Retinal pigment epithelial cell (primary cell): ENCODE measurements at regions not wholly inside any gene's neighbourhood (a gene's known extent, or its start where the extent isn't known, plus 50 kb on each side); places are given as distances from the start of the nearest gene placed in this dataset.

Experiments
- DNase-seq: peaks from one replicate; pipeline ENCODE4 v3.0.0-alpha.2; 2010; ENCODE audit warnings: low read depth
- H3K4me3 ChIP-seq: 2 replicates; pipeline ENCODE4 v1.5.1; 2011; ENCODE audit warnings: mild to moderate bottlenecking, low read length, control low read depth, moderate library complexity
- TF ChIP-seq, protein P1 (sequence below): conservative IDR thresholded peaks from 2 replicates; pipeline ENCODE4 v1.5.1; 2011; ENCODE audit warnings: low read depth, low read length, control low read depth, inconsistent platforms

GRCh38 chr5:18778225-18778624 lies 1144.0 kb downstream of the TAF11L14 start:
- no peak for DNase-seq
- TF ChIP-seq, protein P1, sequence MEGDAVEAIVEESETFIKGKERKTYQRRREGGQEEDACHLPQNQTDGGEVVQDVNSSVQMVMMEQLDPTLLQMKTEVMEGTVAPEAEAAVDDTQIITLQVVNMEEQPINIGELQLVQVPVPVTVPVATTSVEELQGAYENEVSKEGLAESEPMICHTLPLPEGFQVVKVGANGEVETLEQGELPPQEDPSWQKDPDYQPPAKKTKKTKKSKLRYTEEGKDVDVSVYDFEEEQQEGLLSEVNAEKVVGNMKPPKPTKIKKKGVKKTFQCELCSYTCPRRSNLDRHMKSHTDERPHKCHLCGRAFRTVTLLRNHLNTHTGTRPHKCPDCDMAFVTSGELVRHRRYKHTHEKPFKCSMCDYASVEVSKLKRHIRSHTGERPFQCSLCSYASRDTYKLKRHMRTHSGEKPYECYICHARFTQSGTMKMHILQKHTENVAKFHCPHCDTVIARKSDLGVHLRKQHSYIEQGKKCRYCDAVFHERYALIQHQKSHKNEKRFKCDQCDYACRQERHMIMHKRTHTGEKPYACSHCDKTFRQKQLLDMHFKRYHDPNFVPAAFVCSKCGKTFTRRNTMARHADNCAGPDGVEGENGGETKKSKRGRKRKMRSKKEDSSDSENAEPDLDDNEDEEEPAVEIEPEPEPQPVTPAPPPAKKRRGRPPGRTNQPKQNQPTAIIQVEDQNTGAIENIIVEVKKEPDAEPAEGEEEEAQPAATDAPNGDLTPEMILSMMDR, result no peak
- no peak overlapping the region for H3K4me3 ChIP-seq

DNA sequence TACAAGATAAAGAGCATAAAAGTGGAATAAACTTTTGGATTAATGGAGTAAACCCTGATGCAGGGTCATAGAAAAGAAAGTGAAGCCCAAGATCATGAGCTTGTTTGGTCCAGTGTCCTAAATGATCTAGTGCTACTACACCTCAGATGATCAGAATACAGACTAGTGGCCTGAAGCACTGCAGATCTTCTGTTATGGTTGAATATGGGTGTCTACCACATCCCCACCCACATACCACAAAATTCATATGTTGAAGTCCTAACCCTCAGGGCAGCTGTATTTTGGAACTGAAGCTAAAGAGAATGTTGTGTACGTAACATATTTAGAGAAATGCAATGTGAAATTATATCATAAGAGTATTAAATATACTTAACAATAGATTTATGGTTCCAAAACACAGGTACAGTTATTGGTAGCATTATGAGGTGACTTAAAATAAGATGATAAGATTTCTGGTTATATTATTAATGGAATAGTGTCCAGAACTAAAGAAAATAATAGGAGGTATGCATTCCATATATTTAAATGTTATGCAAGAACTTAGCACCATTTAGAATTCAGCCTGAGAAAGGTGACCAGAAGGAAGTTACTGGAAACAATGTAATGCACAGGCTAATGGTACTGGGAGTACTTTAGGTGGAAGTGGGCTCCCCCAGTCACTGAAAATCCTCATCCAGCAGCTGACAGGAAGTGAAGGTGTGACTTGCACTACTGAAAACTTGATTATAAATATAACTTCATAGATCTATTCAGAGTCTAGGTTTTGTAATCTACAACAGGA lies 1155.1 kb downstream of the TAF11L14 start:
- TF ChIP-seq, protein P1, result no peak
- H3K4me3 ChIP-seq, result no peak overlapping the region
- DNase-seq, result no peak

- no peak for DNase-seq
- no peak overlapping the region for H3K4me3 ChIP-seq
- TF ChIP-seq, protein P1, result no peak
Observed at GRCh38 chr5:18792145-18792544, 1157.9 kb downstream of the TAF11L14 start.

DNA sequence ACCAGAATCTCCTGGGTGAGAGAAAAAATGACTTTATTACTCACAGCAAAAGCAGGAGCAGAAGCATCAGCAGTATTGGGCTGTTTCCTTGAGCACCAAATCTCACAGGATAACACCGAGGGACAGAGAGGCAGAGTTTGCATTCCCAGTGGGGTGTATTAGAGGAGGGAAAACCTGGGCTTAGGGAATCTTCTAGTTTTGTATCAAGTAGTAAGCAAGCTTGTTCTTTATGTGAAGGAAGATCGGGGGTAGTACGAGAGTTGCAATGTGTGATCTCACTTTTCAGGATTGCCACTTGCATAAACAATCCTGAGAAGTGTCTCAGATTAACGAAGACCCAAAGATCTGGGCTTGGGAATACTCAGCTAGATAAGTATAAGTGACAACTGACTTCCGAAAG lies 1163.0 kb downstream of the TAF11L14 start:
- no peak overlapping the region for H3K4me3 ChIP-seq
- TF ChIP-seq, protein P1, result no peak
- no peak for DNase-seq

DNA sequence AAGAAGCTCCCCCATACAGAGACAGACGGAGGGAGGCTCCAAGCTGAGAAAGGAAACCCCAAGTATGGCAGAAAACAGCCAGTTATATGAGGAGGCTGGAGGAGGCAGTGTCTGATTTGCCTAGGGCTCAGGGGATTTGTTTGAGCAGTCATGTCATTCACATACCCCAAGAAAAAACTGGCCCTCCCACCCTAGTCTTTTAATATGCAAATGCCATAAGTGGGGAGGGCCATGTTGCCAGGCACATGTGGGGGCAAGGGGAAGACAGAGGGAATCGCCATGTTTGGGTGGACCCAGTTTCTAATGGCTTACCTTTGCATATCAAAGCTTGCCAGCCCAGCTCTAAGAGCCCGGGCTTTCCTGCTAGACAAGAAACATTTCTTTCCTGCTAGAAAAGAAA lies 1163.8 kb downstream of the TAF11L14 start:
- H3K4me3 ChIP-seq, result no peak overlapping the region
- TF ChIP-seq, protein P1, result no peak
- DNase-seq, result no peak

- no peak overlapping the region for H3K4me3 ChIP-seq
- no peak for DNase-seq
- TF ChIP-seq, protein P1, result no peak
Observed at GRCh38 chr5:18799482-18800128, 1165.3 kb downstream of the TAF11L14 start.
